Ovary (tissue), 7 donors: ENCODE measurements at regions not wholly inside any gene's neighbourhood (a gene's known extent, or its start where the extent isn't known, plus 50 kb on each side); places are given as distances from the start of the nearest gene placed in this dataset.
A peak's percentile ranks its signal among the peaks of the same experiment; 100 is the strongest.
"Not testable (repeated sequence)": the region's sequence is repeated elsewhere in the genome, so short reads cannot be mapped to it uniquely, and the experiment has no call there.

ENCODE experiments used
- DNase-seq, 5 donors: peaks; one replicate each; pipeline ENCODE4 v3.0.0-alpha.2; 2019 to 2020
- H3K27ac ChIP-seq, 2 donors: fragments of 200-600 bp; one replicate each; pipeline versions ENCODE4 v1.5.1 to v1.8.0; 2019 to 2022
- H3K27me3 ChIP-seq: fragments of 200-600 bp; one replicate; pipeline ENCODE4 v1.8.0; 2022
- H3K36me3 ChIP-seq: fragments of 200-600 bp; sonication (generic); one replicate; pipeline ENCODE4 v1.5.1; 2019
- H3K4me1 ChIP-seq: one replicate; pipeline ENCODE4 v1.8.1; 2013; ENCODE audit warnings: mild to moderate bottlenecking, moderate library complexity; ENCODE audit not compliant: insufficient read depth
- H3K4me3 ChIP-seq: fragments of 200-600 bp; sonication (generic); one replicate; pipeline ENCODE4 v1.5.1; 2017
- H3K9me3 ChIP-seq, 2 donors: fragments of 200-600 bp in 1 of 2; sonication (generic) in 1 of 2; one replicate each; pipeline versions ENCODE4 v1.5.1 to v1.8.1; 2013 to 2019; ENCODE audit warnings: mild to moderate bottlenecking in 1 of 2, moderate library complexity in 1 of 2
- CTCF ChIP-seq, 3 donors: fragments of 450-650 bp in 2 of 3; fragments of 200-600 bp in 1 of 3; IDR thresholded peaks; one replicate each; pipeline versions ENCODE4 v1.5.1 to v1.8.0; 2016 to 2022; ENCODE audit warnings: antibody characterized with exemption in 3 of 3, mild to moderate bottlenecking in 1 of 3
- EP300 ChIP-seq: sonication (generic); formaldehyde crosslinking; IDR thresholded peaks from one replicate; pipeline ENCODE4 v1.6.1; 2017; ENCODE audit warnings: antibody characterized with exemption
- POLR2A ChIP-seq: fragments of 450-650 bp; IDR thresholded peaks from one replicate; pipeline ENCODE4 v1.6.1; 2017; ENCODE audit warnings: antibody characterized with exemption, mild to moderate bottlenecking, moderate library complexity
- WGBS, 3 donors: extraction: QIAGEN DNeasy Blood & Tissue Kit in 1 of 3; methylation state at CpG; one replicate each; pipeline versions ENCODE4 v1.1.5 to v1.1.7; 2013 to 2017; 5-methylcytosine and 5-hydroxymethylcytosine counted together
- intact Hi-C, 4 donors: fragments of 100-400 bp; cut with DNase I; formaldehyde crosslinking; loops; one replicate each; pipeline versions ENCODE4 v1.11.0 to v1.15.1; 2022 to 2023
- donor health status: DM: no; HTN: no; CAD: no; lungs with moderate emphysema.
- donor health status: DM: no; HTN: no; CAD: no.
- donor health status: Bipolar disorder and iron deficiency.
- donor health status: DM: no; HTN: no; CAD: no.
- donor health status: DM: yes; HTN: yes; CAD: no.

DNA sequence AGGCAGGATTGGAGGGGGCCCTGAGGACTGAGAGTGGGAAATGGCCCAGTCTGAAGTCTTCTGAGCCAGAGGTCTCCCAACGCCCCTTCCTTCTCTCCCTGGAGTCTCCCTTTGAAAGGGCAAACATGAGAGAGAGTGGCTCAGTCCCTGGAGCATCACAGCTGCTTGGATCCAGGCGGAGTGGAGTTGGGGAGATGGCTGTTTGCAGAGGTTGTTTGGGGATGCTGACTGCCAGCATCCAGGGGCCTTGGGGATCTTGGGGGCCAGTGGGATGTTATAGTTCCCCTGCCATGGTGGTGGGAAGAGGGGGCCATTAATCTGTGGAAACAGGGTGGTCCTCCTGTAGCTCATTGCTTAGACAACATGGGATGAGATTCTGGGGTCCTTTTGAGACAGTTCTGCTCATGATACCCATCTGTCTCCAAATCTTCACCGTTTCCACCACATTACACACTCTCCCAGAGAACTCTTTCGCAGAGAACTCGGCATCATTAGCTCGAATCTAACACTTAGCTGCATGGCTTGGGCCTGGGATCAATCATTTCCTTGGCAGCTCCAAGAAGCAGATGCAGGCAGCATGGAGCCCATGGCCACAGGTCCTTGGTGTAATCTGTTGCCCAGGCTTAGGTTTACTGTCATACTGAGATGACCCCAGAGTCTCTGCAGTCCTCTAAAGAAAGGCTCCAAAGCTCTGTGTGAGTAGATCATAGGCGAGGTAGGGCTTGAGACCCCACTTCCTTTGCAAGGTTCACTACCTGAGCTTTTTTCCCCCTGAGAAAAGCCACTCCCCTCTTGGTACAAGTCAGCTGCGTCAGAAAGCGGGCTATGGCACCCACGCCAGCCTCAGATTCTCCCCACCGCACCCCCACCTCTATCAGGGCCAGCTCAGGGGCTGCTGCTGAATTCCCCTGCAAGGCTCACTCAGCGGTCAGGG lies 54.4 kb upstream of the SH3PXD2B start:
- WGBS, 3 donors, result 86 to 92% (median 88%) methylated on average over 12 of the region's 12 CpGs
- peak in 4 of 5 donors; percentile 5 to 33 (median 14) for DNase-seq
- no peak overlapping the region for H3K4me3 ChIP-seq
- TF ChIP-seq EP300 (no peak), POLR2A (no peak), CTCF (IDR thresholded peaks at IDR 0.05) (no peak)
- H3K27me3 ChIP-seq, result no peaks in the 10 kb centered on the region
- intact Hi-C loops, result loop anchor here in 1 of 4 donors (10.0 kb wide), 1 partner anchor 46 kb away; no protein-coding TSS in a partner anchor
- H3K36me3 ChIP-seq, result no peaks in the 10 kb centered on the region
- H3K9me3 ChIP-seq, result no peaks in the 10 kb centered on the region
- peaks cover 12% of the 10 kb centered on the region for H3K4me1 ChIP-seq
- H3K27ac ChIP-seq, result no peak overlapping the region

GRCh38 chr5:172507485-172507884 lies 53.2 kb upstream of the SH3PXD2B start:
- not testable (repeated sequence) for H3K27ac ChIP-seq, H3K4me3 ChIP-seq, H3K36me3 ChIP-seq, H3K27me3 ChIP-seq, H3K9me3 ChIP-seq
- intact Hi-C loops, result loop anchor here in 1 of 4 donors (10.0 kb wide), 1 partner anchor 47 kb away; no protein-coding TSS in a partner anchor
- WGBS, 3 donors, result 84 to 91% (median 91%) methylated on average over 8 of the region's 8 CpGs
- H3K4me1 ChIP-seq, result peaks cover 13% of the 10 kb centered on the region
- peak in 4 of 5 donors; percentile 5 to 29 (median 12) for DNase-seq

GRCh38 chr5:172506921-172507320 lies 52.6 kb upstream of the SH3PXD2B start:
- WGBS, 3 donors, result 93 to 97% (median 95%) methylated on average over 2 of the region's 2 CpGs
- intact Hi-C loops, result loop anchor here in 1 of 4 donors (10.0 kb wide), 1 partner anchor 48 kb away; no protein-coding TSS in a partner anchor
- H3K4me3 ChIP-seq, result no peak overlapping the region
- no peaks in the 10 kb centered on the region for H3K27me3 ChIP-seq
- H3K27ac ChIP-seq, result no peak overlapping the region
- H3K4me1 ChIP-seq, result peaks cover 13% of the 10 kb centered on the region
- H3K36me3 ChIP-seq, result no peaks in the 10 kb centered on the region
- no peaks in the 10 kb centered on the region for H3K9me3 ChIP-seq
- DNase-seq, result peak in 3 of 5 donors; percentile 6 to 19 (median 15)
- TF ChIP-seq POLR2A, result no peak
- TF ChIP-seq CTCF (IDR thresholded peaks at IDR 0.05), result no peak
- TF ChIP-seq EP300, result no peak

DNA sequence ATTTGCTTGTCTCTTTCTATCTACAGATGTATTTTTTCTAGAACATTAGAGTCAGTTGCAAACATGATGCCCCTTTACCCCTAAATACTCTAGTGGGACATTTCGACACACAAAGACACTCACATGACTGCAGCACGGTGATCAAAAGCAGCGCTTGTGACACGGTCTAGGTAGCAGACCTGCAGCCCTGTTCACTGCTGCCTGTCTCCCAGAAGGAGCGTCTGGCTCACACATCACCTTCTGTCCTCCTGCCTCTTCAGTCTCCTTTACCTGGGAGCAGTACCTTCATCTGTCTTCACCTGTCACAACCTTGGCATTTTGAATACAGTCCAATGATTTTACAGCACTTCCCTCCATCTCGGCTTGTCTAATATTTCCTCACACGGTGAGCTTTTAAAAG lies 51.9 kb upstream of the SH3PXD2B start:
- Histone ChIP-seq H3K4me3 (no peak overlapping the region), H3K9me3 (no peaks in the 10 kb centered on the region), H3K4me1 (peaks cover 13% of the 10 kb centered on the region), H3K27ac (no peak overlapping the region), H3K36me3 (no peaks in the 10 kb centered on the region), H3K27me3 (no peaks in the 10 kb centered on the region)
- no peak for TF ChIP-seq CTCF (IDR thresholded peaks at IDR 0.05)
- no peak for TF ChIP-seq POLR2A
- TF ChIP-seq EP300, result no peak
- DNase-seq, result peak in 4 of 5 donors; percentile 10 to 19 (median 15)
- WGBS, 3 donors, result 80 to 84% (median 81%) methylated on average over 7 of the region's 7 CpGs
- intact Hi-C loops, result loop anchor here in 1 of 4 donors (10.0 kb wide), 1 partner anchor 49 kb away; no protein-coding TSS in a partner anchor
